GM12872 (cell line): ENCODE measurements at regions not wholly inside any gene's neighbourhood (a gene's known extent, or its start where the extent isn't known, plus 50 kb on each side); places are given as distances from the start of the nearest gene placed in this dataset.

Experiments used
- CTCF ChIP-seq: IDR thresholded peaks from 3 replicates; pipeline ENCODE4 v1.5.1; 2011; ENCODE audit warnings: low read depth, mild to moderate bottlenecking, low read length, moderate library complexity; ENCODE audit not compliant: insufficient read depth

GRCh38 chr5:62829604-62829986, 251.0 kb downstream of the LRRC70 start:
- TF ChIP-seq CTCF, result no peak

GRCh38 chr5:62828742-62829603, 250.4 kb downstream of the LRRC70 start:
- no peak for TF ChIP-seq CTCF

GRCh38 chr5:62825623-62826220, 247.1 kb downstream of the LRRC70 start:
- TF ChIP-seq CTCF, result no peak

GRCh38 chr5:62824936-62825335, 246.3 kb downstream of the LRRC70 start:
- TF ChIP-seq CTCF, result no peak

- TF ChIP-seq CTCF, result no peak
These were observed 236.4 kb downstream of the LRRC70 start for GRCh38 chr5:62814991-62815390.

GRCh38 chr5:62812621-62813255, 234.1 kb downstream of the LRRC70 start:
- TF ChIP-seq CTCF, result no peak

- TF ChIP-seq CTCF, result no peak
These were observed 217.3 kb downstream of the LRRC70 start for GRCh38 chr5:62795926-62796325.
